H1 (cell line): ENCODE measurements at regions not wholly inside any gene's neighbourhood (a gene's known extent, or its start where the extent isn't known, plus 50 kb on each side); places are given as distances from the start of the nearest gene placed in this dataset.

Experiments
- BCL11A ChIP-seq, 2 experiments: IDR thresholded peaks; one replicate each; pipeline ENCODE4 v1.6.1; 2011; ENCODE audit warnings: low read depth in 2 of 2, low read length in 2 of 2, mild to moderate bottlenecking in 2 of 2
- CHD1 ChIP-seq: IDR thresholded peaks from 2 replicates; pipeline ENCODE4 v1.6.1; 2012; ENCODE audit warnings: low read depth, low read length, improper control_type of control experiment
- EP300 ChIP-seq, 2 experiments: IDR thresholded peaks; 1 replicate in 1 of 2; 2 replicates in 1 of 2; pipeline ENCODE4 v1.6.1; 2011 to 2012; ENCODE audit warnings: low read depth in 2 of 2, low read length in 2 of 2, mild to moderate bottlenecking in 2 of 2, borderline replicate concordance in 1 of 2, inconsistent platforms in 1 of 2, moderate library complexity in 1 of 2
- GTF2F1 ChIP-seq: IDR thresholded peaks from 2 replicates; pipeline ENCODE4 v1.6.1; 2012; ENCODE audit warnings: low read depth, low read length, improper control_type of control experiment, borderline replicate concordance
- PHF8 ChIP-seq: fragments of 200-600 bp; sonication (generic); conservative IDR thresholded peaks from 2 replicates; pipeline ENCODE4 v1.7.1; 2012; ENCODE audit warnings: low read depth, mild to moderate bottlenecking, inconsistent platforms, low read length, moderate library complexity
- POLR2A ChIP-seq, 2 experiments: IDR thresholded peaks; 1 replicate in 1 of 2; 2 replicates in 1 of 2; pipeline ENCODE4 v1.6.1; 2011; ENCODE audit warnings: low read depth in 2 of 2, low read length in 2 of 2, mild to moderate bottlenecking in 2 of 2; ENCODE audit errors: control extremely low read depth in 1 of 2
- SIX5 ChIP-seq: IDR thresholded peaks from 2 replicates; pipeline ENCODE4 v1.6.1; 2011; ENCODE audit warnings: mild to moderate bottlenecking, low read depth, low read length
- SRF ChIP-seq: IDR thresholded peaks from 2 replicates; pipeline ENCODE4 v1.6.1; 2011; ENCODE audit warnings: mild to moderate bottlenecking, low read depth, low read length, moderate library complexity
- TCF12 ChIP-seq: IDR thresholded peaks from 2 replicates; pipeline ENCODE4 v1.6.1; 2011; ENCODE audit warnings: low read depth, mild to moderate bottlenecking, low read length
- TEAD4 ChIP-seq: IDR thresholded peaks from 2 replicates; pipeline ENCODE4 v1.6.1; 2012; ENCODE audit warnings: low read depth, low read length, inconsistent platforms, mixed read lengths
- TF ChIP-seq, protein P1 (sequence below), 3 experiments: IDR thresholded peaks; 1 replicate in 2 of 3; 2 replicates in 1 of 3; pipeline versions ENCODE4 v1.5.1 to v1.6.1; 2011; ENCODE audit warnings: low read length in 3 of 3, mild to moderate bottlenecking in 3 of 3, inconsistent platforms in 2 of 3, low read depth in 1 of 3, moderate library complexity in 1 of 3; ENCODE audit not compliant: insufficient read depth in 1 of 3; ENCODE audit errors: control extremely low read depth in 1 of 3

DNA sequence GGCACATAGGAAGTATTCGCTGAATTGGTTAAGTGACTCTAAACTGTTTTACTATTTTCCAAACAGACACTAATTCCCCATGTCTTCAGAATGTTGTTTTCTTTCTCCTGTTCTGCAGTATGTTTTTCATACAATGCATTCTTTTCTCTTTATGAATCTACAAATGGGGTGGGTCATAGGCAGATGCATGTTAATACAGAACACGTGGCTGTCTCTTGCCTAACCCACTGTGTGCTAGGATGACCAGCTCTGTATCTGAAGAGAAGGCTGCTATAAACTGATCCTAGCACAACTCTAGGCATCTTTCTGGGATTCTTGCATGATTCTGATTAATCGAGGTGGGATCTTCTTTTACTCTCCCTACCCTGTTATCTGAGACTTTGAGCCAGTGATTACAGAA lies 826.0 kb downstream of the PLCL1 start:
- TF ChIP-seq BCL11A (IDR thresholded peaks at IDR 0.05; ENCODE audit: low read depth in 2 of 2, low read length in 2 of 2) (no peak), CHD1 (no peak), TEAD4 (no peak), SIX5 (no peak), EP300 (IDR thresholded peaks at IDR 0.05; ENCODE audit: borderline replicate concordance in 1 of 2, low read depth in 2 of 2, low read length in 2 of 2) (no peak), PHF8 (no peak), GTF2F1 (no peak), TCF12 (no peak), POLR2A (IDR thresholded peaks at IDR 0.05; ENCODE audit: control extremely low read depth in 1 of 2, low read depth in 2 of 2, low read length in 2 of 2) (no peak), SRF (no peak)
- TF ChIP-seq, protein P1, sequence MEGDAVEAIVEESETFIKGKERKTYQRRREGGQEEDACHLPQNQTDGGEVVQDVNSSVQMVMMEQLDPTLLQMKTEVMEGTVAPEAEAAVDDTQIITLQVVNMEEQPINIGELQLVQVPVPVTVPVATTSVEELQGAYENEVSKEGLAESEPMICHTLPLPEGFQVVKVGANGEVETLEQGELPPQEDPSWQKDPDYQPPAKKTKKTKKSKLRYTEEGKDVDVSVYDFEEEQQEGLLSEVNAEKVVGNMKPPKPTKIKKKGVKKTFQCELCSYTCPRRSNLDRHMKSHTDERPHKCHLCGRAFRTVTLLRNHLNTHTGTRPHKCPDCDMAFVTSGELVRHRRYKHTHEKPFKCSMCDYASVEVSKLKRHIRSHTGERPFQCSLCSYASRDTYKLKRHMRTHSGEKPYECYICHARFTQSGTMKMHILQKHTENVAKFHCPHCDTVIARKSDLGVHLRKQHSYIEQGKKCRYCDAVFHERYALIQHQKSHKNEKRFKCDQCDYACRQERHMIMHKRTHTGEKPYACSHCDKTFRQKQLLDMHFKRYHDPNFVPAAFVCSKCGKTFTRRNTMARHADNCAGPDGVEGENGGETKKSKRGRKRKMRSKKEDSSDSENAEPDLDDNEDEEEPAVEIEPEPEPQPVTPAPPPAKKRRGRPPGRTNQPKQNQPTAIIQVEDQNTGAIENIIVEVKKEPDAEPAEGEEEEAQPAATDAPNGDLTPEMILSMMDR (IDR thresholded peaks at IDR 0.05; ENCODE audit: control extremely low read depth in 1 of 3, insufficient read depth in 1 of 3, low read depth in 1 of 3, low read length in 3 of 3), result no peak
